Bronchial epithelial cell (primary cell): ENCODE measurements at regions not wholly inside any gene's neighbourhood (a gene's known extent, or its start where the extent isn't known, plus 50 kb on each side); places are given as distances from the start of the nearest gene placed in this dataset.

ENCODE experiments used
- DNase-seq: peaks from one replicate; pipeline ENCODE4 v3.0.0-alpha.2; 2010; ENCODE audit warnings: low read depth
- FAIRE-seq: peaks from 2 replicates; lab custom pipeline; 2011; peaks lifted over from hg19 to GRCh38; lab: Jason Lieb, UNC
- H3K27me3 ChIP-seq: 2 replicates; pipeline ENCODE4 v1.5.1; 2011; ENCODE audit warnings: low read length; ENCODE audit not compliant: control insufficient read depth, insufficient read depth
- H3K36me3 ChIP-seq: 2 replicates; pipeline ENCODE4 v1.5.1; 2011; ENCODE audit warnings: low read length; ENCODE audit not compliant: control insufficient read depth, insufficient read depth
- H3K4me3 ChIP-seq: 2 replicates; pipeline ENCODE4 v1.5.1; 2011; ENCODE audit warnings: mild to moderate bottlenecking, low read depth, low read length, control low read depth
- TF ChIP-seq, protein P1 (sequence below): IDR thresholded peaks from 2 replicates; pipeline ENCODE4 v1.5.1; 2011; ENCODE audit warnings: mild to moderate bottlenecking, moderate library complexity, low read length, control low read depth, inconsistent platforms; ENCODE audit not compliant: insufficient read depth, severe bottlenecking

DNA sequence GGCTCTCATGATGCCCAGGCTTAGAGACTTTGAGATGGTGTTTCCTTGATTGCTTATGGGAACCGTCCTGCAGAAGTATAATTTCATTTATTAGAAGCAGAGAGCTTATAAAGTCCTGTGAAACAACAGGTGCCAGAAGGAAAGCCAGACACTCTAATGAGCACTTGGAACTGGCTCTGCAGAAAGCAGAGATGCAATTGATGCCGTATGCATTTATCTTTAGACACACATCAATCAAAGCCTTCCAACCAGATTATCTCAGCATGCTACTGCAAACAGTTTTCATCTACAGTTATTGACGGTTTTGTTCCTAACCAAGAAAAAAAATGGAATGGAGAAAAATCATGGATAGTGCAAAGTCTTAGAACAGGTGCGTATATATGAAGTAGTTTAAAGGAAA lies 371.7 kb upstream of the PRKCQ start:
- no peak for FAIRE-seq
- DNase-seq = no peak
- no peaks in the 10 kb centered on the region for H3K36me3 ChIP-seq
- TF ChIP-seq, protein P1, sequence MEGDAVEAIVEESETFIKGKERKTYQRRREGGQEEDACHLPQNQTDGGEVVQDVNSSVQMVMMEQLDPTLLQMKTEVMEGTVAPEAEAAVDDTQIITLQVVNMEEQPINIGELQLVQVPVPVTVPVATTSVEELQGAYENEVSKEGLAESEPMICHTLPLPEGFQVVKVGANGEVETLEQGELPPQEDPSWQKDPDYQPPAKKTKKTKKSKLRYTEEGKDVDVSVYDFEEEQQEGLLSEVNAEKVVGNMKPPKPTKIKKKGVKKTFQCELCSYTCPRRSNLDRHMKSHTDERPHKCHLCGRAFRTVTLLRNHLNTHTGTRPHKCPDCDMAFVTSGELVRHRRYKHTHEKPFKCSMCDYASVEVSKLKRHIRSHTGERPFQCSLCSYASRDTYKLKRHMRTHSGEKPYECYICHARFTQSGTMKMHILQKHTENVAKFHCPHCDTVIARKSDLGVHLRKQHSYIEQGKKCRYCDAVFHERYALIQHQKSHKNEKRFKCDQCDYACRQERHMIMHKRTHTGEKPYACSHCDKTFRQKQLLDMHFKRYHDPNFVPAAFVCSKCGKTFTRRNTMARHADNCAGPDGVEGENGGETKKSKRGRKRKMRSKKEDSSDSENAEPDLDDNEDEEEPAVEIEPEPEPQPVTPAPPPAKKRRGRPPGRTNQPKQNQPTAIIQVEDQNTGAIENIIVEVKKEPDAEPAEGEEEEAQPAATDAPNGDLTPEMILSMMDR = no peak
- H3K4me3 ChIP-seq = no peak overlapping the region
- no peaks in the 10 kb centered on the region for H3K27me3 ChIP-seq

DNA sequence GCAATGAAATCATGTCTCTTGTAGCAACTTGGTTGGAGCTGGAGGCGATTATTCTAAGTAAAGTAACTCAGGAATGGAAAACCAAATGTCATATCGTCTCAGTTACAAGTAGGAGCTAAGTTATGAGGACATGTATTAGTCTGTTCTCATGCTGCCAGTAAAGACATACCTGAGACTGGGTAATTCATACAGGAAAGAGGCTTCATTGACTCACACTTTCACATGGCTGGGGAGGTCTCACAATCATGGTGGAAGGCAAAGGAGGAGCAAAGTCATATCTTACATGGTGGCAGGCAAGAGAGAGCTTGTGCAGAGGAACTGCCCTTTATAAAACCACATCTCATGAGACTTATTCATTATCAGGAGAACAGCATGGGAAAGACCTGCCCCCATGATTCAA lies 370.1 kb upstream of the PRKCQ start:
- Histone ChIP-seq H3K36me3 (no peaks in the 10 kb centered on the region), H3K27me3 (no peaks in the 10 kb centered on the region), H3K4me3 (no peak overlapping the region)
- TF ChIP-seq, protein P1 = no peak
- DNase-seq = no peak
- FAIRE-seq = no peak

DNA sequence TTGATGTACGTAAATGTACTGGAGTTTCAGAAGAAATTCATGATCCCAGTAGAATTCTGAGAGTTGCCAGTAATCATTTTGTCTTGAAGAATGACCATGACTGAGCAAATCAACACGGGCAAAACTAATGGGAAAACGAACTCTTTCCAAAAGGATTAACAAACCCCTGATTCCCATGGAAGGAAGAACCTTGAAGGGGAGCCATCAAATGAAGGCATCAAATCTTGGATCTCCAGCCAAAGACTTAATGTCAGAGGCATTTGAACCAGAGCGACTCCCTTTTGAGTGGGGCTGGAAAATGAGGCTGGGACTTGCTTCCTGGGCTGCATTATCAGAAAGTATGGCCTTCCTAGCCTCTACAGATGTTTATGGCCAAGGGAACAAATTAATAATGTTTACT lies 364.4 kb upstream of the PRKCQ start:
- Histone ChIP-seq H3K4me3 (no peak overlapping the region), H3K36me3 (no peaks in the 10 kb centered on the region), H3K27me3 (no peaks in the 10 kb centered on the region)
- DNase-seq = no peak
- TF ChIP-seq, protein P1 = no peak
- FAIRE-seq = no peak

DNA sequence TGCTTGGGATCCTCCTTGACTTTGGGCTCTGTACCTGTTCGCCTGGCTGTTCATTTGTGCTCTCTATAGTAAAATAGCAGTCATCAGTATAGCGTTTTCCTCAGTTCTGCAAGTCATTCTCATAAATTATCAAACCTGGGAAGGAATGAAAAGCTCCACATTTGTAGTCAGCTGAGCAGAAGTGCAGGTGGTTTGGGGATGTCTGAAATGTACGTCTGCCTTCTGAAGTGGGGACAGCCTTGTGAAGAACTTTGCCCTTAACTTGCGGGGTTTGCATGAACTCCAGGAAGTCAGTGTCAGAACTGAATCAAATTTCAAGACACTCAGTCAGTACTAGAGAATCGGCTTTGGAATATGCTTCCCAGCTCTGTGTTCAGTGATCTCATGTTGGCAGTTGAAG lies 358.3 kb upstream of the PRKCQ start:
- TF ChIP-seq, protein P1 = no peak
- peak; percentile 32 for FAIRE-seq
- DNase-seq = no peak
- H3K36me3 ChIP-seq = no peaks in the 10 kb centered on the region
- H3K27me3 ChIP-seq = no peaks in the 10 kb centered on the region
- H3K4me3 ChIP-seq = no peak overlapping the region

DNA sequence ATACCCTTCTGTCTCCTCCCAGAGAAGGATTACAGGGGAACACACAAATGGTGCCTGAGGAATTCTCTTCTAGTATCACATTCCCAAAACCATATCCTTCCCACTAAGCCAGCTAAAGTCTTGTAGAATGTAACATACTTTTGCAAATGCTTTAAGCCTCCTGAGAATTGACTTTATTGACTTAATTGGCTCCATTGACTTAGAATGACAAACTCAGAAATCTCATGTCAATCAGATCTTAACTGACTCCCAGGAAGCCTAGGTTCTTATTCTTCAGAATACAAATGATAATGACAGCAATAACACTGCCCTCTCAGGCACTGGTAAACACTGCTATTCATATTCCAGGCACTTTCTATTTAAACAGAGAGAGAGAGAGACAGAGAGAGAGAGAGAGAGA lies 356.9 kb upstream of the PRKCQ start:
- Histone ChIP-seq H3K27me3 (no peaks in the 10 kb centered on the region), H3K36me3 (no peaks in the 10 kb centered on the region), H3K4me3 (no peak overlapping the region)
- FAIRE-seq (no peak), DNase-seq (no peak)
- TF ChIP-seq, protein P1 = no peak

DNA sequence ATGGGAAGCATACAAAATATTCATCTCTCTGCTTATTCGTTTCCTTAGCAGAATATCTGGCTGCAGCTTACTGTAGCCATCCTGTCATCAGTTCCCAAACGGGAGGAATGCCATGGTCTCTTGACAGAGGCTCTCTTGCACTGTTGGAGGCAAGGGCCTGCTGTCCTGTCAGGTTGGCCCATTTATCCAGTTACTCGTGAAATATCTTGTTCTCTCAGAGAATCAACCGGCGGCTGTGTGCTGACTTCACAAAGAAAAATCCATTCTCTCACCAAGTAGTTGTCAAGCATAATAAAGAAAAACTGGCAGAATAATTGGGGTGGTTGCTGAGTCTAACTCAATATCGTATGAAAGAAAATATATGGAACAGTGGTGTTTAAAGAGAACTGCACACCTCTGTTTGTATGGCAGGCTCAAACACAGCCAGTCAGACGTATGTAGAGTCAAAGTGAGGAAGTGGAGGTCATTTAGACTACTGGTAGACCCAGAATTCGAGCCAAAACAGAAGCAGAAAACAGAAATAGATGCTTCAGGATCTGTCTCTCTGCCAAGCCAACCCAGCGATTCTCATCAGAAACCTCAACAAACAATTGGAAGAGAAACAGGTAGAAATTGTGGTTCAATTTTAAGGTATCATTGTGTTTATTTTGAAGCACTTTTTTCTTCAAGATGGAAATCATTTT lies 349.2 kb upstream of the PRKCQ start:
- TF ChIP-seq, protein P1 = no peak
- DNase-seq (no peak), FAIRE-seq (no peak)

More for the DNA sequence above, 349.2 kb upstream of the PRKCQ start:
- no peaks in the 10 kb centered on the region for H3K27me3 ChIP-seq
- H3K36me3 ChIP-seq = no peaks in the 10 kb centered on the region
- no peak overlapping the region for H3K4me3 ChIP-seq
